HUDEP-2 (cell line): ENCODE measurements at regions not wholly inside any gene's neighbourhood (a gene's known extent, or its start where the extent isn't known, plus 50 kb on each side); places are given as distances from the start of the nearest gene placed in this dataset.

Experiments used
- DNase-seq, 76 experiments: peaks; one replicate each; lab custom pipeline; 2025; ENCODE audit not compliant: unreplicated experiment in 76 of 76; lab: John Stamatoyannopoulos, UW

DNA sequence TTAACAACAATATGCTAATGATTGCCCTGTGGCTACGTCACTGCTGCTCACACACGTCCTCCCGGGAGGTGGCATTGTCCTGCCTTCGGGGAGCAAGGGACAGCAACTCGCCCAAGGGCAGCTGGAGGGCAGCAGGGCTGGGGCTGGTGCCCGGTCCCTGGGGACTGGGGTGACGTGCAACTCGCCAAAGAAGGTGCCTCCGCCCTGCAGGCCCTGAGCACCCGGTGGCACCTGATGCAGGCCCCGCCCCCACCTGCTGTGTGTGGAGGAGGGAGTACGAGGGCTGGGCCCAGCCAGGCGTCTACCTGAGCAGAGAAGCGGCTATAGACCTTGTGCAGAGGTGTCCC lies 64.8 kb upstream of the SLCO4A1 start:
- no peak for DNase-seq

DNA sequence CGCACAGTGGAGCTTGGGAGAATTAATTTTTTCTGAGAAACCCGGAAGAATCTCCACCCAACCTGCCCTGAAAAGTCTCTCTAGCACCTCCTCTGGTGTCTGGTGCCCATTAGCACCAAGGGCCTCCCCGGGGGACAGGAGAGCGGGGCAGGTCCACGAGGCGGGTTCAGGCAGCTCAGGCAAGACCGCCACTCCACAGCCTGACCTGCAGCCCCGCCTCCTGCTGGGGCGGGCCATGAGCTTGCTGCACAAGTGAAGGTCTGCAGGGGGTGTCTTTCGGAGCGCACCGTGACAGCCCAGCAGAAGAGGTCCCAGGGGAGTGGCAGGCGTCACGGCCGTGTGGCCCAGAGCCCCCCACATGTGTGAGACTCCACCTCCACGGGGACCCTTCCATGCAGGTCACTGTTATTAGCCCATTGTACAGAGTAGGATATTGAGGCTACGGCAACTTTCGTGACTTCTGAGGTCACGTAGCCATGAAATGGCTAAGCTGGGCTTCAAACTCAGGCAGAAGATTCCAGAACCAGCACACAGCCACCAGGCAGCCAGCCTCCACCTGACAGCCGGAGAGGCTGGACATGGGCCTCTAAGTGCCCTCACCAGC lies 63.9 kb upstream of the SLCO4A1 start:
- DNase-seq: peak in 1 of 76 experiments; percentile 11

DNA sequence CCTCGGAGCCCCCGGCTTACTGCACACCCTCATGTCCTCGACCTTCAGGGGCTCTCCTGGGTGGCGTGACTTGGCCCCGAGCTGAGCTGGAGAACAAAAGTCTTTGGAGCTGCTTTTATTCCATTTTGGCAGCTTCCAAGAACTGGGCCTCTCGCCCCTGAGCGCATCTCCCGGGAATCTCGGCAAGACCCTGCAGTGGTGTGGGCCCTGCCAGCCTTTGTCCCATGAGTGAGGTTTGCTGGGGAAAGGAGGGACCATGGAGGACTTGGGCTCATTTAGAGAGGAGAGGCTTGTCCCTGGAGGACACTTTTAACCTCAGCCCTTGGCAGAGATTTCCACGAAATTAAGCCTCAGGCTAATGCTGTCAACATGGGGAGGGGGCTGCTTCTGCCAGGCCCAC lies 62.3 kb upstream of the SLCO4A1 start:
- no peak for DNase-seq

DNA sequence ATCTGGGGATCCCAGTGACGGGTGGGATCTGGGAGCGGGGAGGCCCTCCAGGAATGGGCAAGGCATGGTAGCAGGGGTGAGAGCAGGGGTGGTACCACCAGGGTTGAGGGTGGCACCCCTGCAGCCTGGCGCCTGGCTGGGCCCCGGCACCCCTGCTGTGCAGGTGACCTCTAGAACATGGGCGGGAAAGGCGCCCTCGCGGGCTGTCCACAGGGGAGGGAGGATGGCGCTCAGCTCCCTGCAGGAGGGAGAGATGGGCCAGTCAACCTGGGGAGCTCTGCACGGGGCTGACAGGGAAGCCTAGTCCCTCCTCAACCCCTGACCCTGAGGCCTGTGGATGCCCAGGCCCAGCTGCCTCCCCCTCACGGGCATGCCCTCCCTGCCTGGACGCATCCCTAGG lies 61.6 kb upstream of the SLCO4A1 start:
- DNase-seq: no peak

DNA sequence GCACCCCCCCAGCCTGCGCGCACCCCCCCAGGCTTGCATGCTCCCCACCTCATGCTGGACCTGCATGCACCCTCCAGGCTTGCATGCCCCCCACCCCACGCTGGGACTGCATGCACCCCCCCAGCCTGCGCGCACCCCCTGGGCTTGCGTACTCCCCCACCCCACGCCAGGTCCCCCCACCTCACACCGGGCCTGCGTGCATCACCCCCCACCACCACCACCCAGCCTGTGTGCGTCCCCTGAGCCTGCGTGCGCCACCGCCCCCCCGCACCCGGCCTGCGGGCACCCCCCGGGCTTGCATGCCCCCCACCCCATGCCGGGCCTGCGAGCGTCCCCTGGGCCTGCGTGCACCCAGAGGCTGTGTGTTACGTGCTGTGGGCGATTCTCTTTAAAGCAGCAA lies 61.0 kb upstream of the SLCO4A1 start:
- no peak for DNase-seq

DNA sequence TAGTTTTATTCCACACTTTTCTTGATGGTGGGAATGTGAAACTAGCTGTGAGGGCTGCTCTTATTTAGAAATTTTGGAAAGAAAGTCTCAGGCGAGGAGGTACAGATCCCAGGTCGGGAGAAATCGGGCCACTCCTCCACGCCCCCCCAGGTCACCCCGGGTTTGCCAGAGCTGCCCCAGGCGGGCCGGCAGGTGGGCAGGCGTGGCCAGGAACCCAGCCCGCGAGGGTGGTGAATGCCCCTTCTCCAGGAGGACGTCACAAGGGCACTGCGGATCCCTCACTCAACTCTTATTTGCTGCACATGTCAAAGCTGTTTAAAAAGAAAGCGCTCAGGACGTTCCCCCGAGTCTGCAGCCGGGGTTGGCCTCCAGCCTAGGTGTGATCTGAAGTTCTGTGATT lies 60.5 kb upstream of the SLCO4A1 start:
- no peak for DNase-seq

DNA sequence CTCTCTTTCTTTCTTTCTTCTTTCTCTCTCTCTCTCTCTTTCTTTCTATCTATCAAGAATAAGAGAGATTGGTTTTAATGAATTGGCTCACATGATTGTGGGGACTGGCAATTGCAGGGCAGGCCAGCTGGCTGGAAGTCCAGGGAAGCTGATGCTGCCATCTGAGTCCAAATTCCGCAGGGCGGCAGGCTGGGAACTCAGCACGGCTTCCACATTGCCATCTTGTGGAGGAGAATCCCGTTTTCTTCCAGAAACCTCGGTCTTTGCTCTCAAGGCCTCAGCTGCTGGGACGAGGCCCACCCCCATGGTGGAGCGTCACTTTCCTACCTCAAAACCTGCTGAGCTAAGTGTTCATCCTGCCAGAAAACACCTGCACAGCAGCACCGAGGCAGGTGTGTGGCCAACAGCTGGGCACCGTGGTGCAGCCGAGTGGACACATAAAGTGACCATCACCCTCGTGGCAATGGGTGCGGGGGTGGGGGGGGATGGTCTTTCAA lies 58.8 kb upstream of the SLCO4A1 start:
- DNase-seq: no peak

DNA sequence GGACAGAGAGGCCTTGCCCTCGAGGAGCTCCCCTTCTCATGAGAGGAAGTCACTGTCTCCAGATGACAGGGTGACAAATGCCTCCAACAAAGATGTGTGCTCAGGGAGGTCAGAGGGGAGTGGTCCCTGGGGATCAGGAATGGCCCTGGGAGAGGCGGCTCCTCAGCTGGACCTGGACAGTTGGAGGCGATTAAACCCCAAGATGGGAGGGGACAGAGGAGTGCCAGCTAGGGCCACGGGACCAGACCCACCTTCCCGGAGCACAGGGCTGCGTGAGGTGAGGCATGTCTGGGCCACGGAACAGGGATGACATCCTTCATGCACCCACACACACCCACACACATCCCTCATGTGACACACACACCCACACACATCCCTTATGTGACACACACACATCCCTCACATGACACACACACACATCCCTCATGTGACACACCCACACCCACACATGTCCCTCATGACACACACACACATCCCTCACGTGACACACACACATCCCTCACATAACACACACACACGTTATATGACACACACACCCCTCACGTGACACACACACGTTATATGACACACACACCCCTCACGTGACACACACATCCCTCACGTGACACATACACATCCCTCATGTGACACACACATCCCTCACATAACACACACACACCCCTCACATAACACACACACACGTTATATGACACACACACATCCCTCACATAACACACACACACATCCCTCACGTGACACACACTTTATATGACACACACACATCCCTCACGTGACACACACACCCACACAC lies 57.4 kb upstream of the SLCO4A1 start:
- DNase-seq: no peak

DNA sequence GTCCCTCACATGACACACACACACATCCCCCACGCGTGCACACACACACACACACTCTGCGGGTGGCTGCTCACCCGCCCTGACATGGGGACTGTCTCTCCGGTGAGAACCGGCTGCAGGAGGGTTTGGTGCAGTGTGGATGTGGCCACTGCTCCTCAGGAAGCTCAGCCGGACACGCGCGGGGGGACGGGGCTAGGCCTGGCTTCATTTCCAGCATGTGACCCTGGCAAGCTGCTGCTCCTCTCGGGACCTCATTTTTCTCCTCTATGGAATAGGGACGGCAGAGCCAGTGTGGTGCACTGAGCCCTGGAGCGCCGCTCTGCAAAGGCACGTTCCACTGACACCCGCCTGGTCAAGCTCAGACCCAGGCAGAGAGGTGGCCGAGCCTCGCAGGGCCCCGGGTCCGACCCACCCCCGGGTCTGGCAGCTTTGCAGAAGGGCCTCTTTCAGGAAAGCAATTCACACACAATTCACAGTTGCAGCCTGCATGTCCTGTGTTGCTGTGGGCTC lies 56.8 kb upstream of the SLCO4A1 start:
- no peak for DNase-seq

DNA sequence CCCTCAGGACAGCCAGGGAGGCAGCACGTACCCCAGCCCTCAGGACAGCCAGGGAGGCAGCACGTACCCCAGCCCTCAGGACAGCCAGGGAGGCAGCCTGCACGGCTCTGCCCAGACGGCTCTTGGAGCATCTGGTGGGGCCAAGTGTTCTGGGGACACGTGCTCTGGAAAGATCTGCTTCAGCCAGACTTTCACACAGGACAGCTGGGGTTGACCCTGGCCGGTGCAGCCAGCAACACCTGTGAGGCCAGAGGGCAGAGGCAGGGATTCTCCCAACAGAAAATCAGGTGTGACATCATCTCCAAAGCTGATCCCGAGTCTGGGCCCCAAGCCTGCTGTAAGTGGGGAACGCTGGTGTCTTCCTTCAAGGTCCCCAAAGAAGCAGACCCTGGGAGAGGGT lies 55.5 kb upstream of the SLCO4A1 start:
- no peak for DNase-seq

DNA sequence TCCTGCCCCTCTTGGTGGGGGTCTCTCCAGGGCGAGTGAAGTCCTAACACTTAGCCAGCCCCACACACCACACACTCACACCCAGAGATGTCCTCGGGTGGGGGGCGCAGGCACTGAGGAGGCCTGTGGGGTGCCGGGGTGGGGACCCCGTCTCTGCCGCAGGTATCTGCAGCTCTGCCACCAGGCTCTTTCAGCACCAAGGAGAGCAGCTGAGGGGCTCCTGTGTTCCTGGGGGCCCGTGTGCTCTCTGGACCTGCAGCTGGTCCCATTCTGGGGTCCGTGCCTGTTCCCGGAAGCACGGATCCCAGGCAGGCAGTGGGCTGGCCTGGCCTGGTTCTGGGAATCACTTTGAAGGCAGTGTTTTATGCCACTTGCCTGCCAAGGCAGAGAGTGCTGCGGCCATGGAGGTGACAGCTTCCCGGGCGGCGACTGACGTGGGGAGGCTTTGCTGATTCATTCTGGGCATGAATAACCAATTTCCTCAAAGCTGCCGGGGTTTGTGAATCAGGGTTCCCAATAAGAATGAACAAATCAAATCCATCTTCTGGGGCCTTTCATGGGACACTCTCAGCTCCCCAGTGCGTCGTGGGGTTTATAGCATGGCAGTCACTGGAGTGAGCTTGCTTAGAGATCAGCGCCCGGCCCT lies 54.4 kb upstream of the SLCO4A1 start:
- no peak for DNase-seq

DNA sequence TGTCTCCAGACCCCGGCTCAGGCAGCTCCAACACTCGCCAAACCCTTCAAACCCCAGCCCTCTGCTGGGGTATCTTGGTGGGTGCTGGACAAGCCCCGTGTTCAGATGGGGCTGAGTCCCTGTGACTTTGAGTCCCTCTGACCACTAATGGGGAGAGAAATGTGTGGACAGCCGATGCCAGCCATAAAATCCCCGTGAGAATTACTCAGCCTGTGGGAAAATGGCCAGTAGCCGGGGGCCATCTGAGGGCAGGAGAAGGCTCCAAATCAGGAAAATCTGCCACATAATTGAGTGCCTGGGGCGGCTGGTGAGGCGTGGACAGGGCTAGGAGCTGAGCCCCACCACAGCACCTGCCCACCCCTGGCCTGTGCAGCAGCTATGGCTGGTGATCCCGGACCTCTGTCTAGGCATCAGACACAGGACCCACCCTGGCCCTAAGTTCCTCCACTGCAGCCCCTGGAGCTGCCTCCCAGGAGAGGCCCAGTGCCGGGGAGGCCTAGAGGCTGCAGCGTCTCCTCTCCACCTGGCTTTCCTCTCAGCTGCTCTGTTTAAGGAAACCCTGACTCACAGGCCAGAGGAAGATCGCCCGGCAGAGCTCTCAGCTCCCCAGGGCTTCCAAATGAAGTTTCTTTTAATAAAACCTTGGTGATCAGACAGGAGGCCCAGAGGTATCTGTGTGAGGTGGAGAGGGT lies 53.7 kb upstream of the SLCO4A1 start:
- no peak for DNase-seq

DNA sequence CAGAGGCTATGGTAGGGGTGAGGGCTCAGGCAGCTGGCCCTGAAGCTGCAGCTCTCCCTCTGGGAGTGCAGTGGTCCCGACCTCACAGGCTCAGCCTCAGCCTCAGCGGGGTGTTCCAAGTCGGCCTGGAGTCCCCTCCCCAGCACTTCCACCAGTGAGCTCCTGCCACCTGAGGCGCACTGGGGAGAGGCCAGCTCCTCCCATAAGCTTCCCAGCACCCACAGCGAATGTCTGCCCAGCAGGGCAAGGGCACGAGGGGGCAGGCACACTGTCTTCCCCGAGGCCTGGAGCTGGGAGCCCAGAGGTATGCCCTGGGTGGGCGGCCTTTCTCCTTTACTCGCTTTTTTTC lies 53.2 kb upstream of the SLCO4A1 start:
- DNase-seq: no peak

DNA sequence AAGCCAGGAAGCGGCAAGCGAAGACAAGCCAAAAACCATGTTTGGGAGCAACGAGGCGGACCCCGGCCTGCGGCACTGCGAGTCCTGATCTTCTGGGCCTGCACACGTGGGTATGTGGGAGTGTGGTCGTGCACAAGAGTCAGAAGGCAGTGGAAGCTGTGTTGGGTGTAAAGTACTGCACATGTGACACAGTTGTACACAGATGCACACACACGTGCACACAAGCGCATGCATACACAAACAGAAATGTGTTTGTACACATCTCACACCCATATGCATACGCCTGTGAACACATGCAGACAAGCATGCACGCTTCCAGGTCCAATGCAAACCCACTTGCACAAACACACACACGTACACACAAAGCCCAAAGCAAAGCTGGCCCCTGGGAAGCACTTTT lies 52.6 kb upstream of the SLCO4A1 start:
- no peak for DNase-seq

DNA sequence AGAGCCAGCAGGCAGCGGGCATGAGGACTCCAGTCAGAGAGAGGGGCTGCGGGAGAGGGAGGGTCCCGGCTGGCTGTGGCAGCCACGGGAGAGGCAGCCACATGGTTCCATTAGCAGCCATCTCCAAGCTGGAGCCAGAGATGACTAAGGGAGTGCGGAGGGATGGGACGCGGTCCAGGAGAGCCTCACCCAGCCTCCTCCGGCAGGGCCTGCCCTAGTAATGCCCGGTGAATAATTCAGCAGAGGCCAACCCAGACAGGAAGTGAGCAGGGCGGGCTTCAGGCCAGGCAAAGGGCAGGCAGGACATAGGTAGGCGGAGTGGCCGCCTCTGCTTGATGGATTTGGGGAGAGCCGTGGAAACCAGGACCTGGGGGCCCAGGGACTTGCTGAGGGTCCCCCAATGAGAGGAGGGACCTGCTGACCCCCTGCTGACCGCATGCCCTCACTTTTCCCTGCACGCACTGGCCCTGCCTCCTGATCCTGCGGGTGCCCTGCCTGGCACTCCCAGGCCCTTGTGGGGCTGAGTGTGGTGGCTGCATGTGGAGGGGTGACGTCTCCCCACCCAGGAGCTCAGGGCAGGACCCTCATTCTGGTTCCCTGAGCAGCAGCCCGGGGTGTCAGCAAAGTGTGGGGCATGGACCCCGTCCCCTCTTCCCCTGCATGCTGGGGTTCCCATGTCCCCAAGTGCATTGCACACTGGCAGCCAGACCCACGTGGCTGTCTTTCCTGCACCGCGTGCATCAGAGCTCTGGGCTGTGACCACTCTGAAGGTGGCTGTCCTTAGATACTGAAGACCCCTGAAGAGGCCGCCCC lies 51.8 kb upstream of the SLCO4A1 start:
- DNase-seq: peak in 41 of 76 experiments; percentile 4 to 67 (median 30)

DNA sequence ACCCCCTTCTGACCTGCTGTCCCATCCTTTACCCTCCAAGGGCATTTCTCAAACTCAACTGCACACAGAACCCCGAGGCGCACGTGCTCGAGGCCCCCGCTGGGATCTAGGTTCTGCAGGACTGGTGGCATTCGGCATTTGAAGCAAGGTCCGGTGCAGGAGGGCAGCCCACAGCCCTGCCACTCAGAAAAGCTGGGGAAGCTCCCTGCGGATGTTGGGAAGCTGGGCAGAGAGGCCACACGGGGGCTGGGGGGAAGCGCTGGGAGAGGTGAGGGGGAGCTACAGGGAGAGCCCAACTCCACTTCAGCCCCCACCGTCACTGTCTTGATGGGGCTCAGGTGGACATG lies 51.2 kb upstream of the SLCO4A1 start:
- no peak for DNase-seq

DNA sequence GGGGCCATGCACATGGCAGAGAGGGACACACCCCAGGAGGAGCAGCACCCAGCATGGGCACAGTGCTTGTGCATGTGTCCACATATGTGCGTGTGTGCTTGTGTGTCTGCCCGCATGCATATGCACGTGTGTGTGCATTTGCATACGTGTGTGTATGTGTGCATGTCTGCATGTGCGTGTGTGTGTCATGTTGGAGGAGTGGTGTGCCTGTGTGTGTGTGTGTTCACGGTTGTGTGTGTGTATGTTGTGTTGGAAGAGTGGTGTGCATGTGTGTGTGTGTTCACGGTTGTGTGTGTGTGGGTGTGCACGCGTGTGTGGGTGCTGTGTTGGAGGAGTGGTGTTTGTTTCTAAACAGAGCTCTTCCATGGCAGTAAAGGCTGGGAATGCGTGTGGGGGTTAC lies 50.7 kb upstream of the SLCO4A1 start:
- no peak for DNase-seq
